Ishikawa (cell line): ENCODE measurements at regions not wholly inside any gene's neighbourhood (a gene's known extent, or its start where the extent isn't known, plus 50 kb on each side); places are given as distances from the start of the nearest gene placed in this dataset.

Experiments
- CEBPB ChIP-seq: IDR thresholded peaks from 2 replicates; pipeline ENCODE4 v1.6.1; 2012
- CREB1 ChIP-seq: IDR thresholded peaks from 2 replicates; pipeline ENCODE4 v1.6.1; 2012; ENCODE audit warnings: low read depth
- EGR1 ChIP-seq: IDR thresholded peaks from 2 replicates; pipeline ENCODE4 v1.6.1; 2012
- EP300 ChIP-seq: IDR thresholded peaks from 2 replicates; pipeline ENCODE4 v1.6.1; 2012; ENCODE audit warnings: borderline replicate concordance
- FOXM1 ChIP-seq: IDR thresholded peaks from 2 replicates; pipeline ENCODE4 v1.6.1; 2012; ENCODE audit warnings: low read depth, borderline replicate concordance
- NFIC ChIP-seq: IDR thresholded peaks from 2 replicates; pipeline ENCODE4 v1.6.1; 2012
- RAD21 ChIP-seq: IDR thresholded peaks from 2 replicates; pipeline ENCODE4 v1.6.1; 2012; ENCODE audit warnings: low read depth
- TAF1 ChIP-seq: IDR thresholded peaks from 2 replicates; pipeline ENCODE4 v1.6.1; 2012; ENCODE audit warnings: low read depth, mild to moderate bottlenecking
- TCF12 ChIP-seq: IDR thresholded peaks from 2 replicates; pipeline ENCODE4 v1.6.1; 2012; ENCODE audit warnings: low read depth
- TEAD4 ChIP-seq: IDR thresholded peaks from 2 replicates; pipeline ENCODE4 v1.6.1; 2012
- YY1 ChIP-seq: IDR thresholded peaks from 2 replicates; pipeline ENCODE4 v1.6.1; 2012; ENCODE audit warnings: low read depth
- ZBTB7A ChIP-seq: IDR thresholded peaks from 2 replicates; pipeline ENCODE4 v1.6.1; 2012; ENCODE audit warnings: low read depth
- TF ChIP-seq, protein P1 (sequence below): IDR thresholded peaks from 2 replicates; pipeline ENCODE4 v1.6.1; 2012
- TF ChIP-seq, protein P2 (sequence below): IDR thresholded peaks from 2 replicates; pipeline ENCODE4 v1.6.1; 2012
- TF ChIP-seq, protein P3 (sequence below): IDR thresholded peaks from 2 replicates; pipeline ENCODE4 v1.6.1; 2012; ENCODE audit warnings: low read depth, mild to moderate bottlenecking

DNA sequence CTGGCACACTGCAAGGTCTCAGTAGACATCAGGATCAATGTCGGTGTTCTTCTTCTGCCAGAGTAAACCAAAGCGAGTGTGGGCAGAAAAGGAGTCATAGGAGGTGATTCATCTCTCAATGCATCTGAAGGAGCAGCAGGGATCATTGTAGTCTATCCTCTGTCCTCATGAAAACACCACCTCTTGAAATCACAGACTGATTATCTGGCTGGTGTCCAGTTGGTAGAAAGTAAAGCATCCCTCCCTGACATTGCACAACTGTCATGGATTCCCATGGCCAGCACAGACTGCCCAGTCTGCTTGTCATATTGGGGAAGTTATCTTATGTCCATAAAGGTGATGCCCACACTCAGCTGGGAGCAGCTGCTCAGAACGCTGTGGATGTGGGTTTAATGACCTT lies 74.1 kb downstream of the ABCC12 start:
- TF ChIP-seq NFIC: no peak

DNA sequence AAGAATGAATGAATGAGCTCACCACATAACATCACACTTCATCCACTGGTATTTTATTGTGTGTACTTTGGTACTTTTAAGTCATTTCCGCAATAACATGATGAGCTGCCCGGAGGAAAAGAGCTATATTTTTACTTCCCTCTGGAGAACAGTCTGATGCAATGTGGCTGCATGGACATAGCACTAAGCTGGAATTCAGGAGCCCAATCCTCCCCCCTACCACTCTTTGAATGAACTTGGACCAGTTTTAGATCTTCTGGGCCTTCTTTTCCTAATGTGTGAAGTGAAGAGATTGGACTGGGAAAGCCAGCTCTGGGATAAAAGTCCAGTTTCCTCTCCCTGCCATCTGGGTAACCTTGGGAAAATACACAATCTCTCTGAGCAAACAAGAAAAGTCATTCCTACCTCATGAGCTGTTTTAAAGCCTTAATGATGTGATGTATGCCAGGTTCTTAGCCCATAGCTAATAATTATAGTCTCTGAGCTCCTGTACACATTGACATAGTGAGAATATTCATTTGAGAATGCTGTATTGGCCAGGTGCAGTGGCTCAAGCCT lies 79.3 kb downstream of the ABCC12 start:
- TF ChIP-seq RAD21 (no peak), CREB1 (no peak), TCF12 (no peak), YY1 (no peak), FOXM1 (no peak), CEBPB (no peak)
- TF ChIP-seq, protein P1, sequence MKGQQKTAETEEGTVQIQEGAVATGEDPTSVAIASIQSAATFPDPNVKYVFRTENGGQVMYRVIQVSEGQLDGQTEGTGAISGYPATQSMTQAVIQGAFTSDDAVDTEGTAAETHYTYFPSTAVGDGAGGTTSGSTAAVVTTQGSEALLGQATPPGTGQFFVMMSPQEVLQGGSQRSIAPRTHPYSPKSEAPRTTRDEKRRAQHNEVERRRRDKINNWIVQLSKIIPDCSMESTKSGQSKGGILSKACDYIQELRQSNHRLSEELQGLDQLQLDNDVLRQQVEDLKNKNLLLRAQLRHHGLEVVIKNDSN: no peak

DNA sequence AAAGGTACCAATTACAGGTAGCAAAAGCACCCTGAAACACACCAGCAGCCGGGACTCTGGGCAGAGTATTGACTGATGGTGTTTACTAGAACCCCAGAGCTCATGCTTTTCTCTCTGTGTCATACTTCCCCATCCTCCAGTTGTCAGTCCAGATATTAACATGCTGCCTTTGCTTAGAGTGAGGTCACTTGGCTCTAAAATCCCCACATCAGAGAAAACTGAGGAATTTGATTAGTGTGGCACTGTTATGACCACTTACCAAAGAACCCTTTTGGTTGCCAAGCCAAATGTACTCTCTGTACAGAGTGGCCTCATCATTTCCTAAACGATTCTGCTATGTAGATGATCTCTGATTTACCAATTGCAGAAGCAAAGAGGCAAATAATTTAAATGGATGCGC lies 80.4 kb downstream of the ABCC12 start:
- TF ChIP-seq TAF1: no peak
- TF ChIP-seq, protein P2, sequence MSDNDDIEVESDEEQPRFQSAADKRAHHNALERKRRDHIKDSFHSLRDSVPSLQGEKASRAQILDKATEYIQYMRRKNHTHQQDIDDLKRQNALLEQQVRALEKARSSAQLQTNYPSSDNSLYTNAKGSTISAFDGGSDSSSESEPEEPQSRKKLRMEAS: no peak
- TF ChIP-seq, protein P1: no peak
- TF ChIP-seq NFIC: no peak
- TF ChIP-seq FOXM1: no peak
- TF ChIP-seq ZBTB7A: no peak
- no peak for TF ChIP-seq CEBPB
- no peak for TF ChIP-seq EGR1
- TF ChIP-seq RAD21: no peak
- no peak for TF ChIP-seq CREB1

DNA sequence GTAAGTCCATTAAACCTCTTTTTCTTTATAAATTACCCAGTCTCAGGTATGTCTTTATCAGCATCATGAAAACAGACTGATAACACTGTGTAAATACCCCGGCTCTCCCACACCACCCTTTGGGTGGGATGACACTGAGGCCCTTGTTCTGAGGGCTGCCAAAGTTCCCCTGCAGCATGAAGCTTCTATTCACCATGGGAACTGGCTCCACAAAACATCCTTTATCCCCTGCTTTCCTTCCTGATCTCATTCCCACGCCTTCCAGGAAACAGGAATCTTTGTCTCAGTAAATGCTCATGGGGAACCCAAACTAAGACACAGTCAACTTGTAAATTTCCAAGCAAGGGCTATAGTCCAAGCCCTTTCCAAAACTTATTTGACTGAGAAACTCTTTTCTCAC lies 88.4 kb downstream of the ABCC12 start:
- TF ChIP-seq FOXM1 (no peak), TCF12 (no peak), EGR1 (no peak), YY1 (no peak)
- TF ChIP-seq, protein P1: no peak

DNA sequence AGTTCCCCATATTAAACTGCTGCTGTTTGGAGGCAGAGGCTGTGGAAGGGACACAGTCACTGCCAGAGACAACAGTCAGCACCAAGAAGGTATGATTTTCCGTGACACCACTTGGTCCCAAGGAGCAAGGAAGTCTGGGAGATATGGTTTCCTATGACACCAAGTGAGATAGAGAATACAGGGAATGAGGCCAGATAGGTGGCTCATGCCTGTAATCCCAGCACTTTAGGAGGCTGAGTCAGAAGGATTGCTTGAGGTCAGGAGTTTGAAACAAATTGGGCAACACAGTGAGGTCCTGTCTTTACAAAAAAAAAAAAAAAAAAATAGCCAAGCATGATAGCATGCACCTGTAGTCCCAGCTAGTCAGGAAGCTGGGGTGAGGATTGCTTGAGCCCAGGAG lies 90.8 kb downstream of the ABCC12 start:
- TF ChIP-seq NFIC: no peak
- TF ChIP-seq RAD21: no peak
- no peak for TF ChIP-seq EP300
- TF ChIP-seq, protein P3, sequence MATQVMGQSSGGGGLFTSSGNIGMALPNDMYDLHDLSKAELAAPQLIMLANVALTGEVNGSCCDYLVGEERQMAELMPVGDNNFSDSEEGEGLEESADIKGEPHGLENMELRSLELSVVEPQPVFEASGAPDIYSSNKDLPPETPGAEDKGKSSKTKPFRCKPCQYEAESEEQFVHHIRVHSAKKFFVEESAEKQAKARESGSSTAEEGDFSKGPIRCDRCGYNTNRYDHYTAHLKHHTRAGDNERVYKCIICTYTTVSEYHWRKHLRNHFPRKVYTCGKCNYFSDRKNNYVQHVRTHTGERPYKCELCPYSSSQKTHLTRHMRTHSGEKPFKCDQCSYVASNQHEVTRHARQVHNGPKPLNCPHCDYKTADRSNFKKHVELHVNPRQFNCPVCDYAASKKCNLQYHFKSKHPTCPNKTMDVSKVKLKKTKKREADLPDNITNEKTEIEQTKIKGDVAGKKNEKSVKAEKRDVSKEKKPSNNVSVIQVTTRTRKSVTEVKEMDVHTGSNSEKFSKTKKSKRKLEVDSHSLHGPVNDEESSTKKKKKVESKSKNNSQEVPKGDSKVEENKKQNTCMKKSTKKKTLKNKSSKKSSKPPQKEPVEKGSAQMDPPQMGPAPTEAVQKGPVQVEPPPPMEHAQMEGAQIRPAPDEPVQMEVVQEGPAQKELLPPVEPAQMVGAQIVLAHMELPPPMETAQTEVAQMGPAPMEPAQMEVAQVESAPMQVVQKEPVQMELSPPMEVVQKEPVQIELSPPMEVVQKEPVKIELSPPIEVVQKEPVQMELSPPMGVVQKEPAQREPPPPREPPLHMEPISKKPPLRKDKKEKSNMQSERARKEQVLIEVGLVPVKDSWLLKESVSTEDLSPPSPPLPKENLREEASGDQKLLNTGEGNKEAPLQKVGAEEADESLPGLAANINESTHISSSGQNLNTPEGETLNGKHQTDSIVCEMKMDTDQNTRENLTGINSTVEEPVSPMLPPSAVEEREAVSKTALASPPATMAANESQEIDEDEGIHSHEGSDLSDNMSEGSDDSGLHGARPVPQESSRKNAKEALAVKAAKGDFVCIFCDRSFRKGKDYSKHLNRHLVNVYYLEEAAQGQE: no peak
- TF ChIP-seq FOXM1: no peak
- no peak for TF ChIP-seq TCF12
- no peak for TF ChIP-seq CEBPB
- TF ChIP-seq YY1: no peak
- no peak for TF ChIP-seq TAF1
- TF ChIP-seq, protein P2: no peak
- no peak for TF ChIP-seq TEAD4
- no peak for TF ChIP-seq ZBTB7A
- no peak for TF ChIP-seq EGR1

DNA sequence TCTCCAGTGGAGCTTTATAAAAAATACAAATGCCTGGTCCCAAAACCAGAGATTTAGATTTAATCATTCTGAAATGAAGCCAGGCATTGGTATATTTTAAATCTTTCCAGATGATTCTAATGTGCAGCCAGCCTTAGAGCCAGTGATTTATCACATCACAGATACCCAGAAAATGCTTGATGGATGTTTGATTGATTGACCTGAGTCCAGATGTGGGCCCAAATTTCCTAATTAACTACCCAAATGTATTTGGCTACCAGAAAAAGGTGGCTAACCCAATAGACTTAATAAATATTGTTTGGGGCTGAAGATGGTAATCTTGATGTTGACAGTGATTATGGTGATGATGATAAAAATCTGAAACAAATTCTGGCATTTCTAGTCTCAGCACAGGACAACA lies 93.1 kb downstream of the ABCC12 start:
- no peak for TF ChIP-seq NFIC
- no peak for TF ChIP-seq CREB1
- TF ChIP-seq YY1: no peak
- TF ChIP-seq RAD21: no peak
- no peak for TF ChIP-seq ZBTB7A
- TF ChIP-seq EGR1: no peak
- no peak for TF ChIP-seq EP300
- TF ChIP-seq, protein P3: no peak
- TF ChIP-seq TAF1: no peak
- no peak for TF ChIP-seq TCF12
- TF ChIP-seq, protein P1: no peak
